ENCODE measurements at regions not wholly inside any gene's neighbourhood (a gene's known extent, or its start where the extent isn't known, plus 50 kb on each side); places are given as distances from the start of the nearest gene placed in this dataset.
A peak's percentile ranks its signal among the peaks of the same experiment; 100 is the strongest.

DNA sequence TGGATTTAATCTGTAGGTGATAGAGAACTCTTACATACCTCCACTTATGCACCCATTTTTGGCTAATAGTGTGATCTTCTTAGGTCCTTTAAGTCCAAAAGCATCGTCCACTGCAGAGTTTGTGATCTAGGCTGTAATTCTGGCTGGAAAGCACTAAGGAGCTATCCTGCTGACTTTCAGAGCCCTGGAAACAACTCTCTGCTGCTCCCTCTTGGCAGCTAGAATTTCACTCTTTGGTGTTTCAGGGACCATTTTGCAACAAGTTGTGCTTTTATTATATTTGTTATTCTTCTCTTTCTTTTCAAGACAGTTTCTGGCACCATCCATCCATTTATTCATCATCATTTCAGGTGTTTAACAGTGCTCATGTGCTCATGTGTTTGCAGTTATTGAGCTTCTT is 130.0 kb downstream of the RBM46 start:
- no peaks in the 10 kb centered on the region for H3K36me3 ChIP-seq (ENCODE audit: control insufficient read depth in 1 of 2, insufficient read depth in 2 of 2, low read length in 2 of 2)
- TF ChIP-seq ELF1 (IDR thresholded peaks at IDR 0.05; ENCODE audit: borderline replicate concordance, low read depth) (no peak), RAD21 (IDR thresholded peaks at IDR 0.05; ENCODE audit: low read depth) (peak; percentile 33; the same call in 1 of the 2 replicates), CTCF (IDR thresholded peaks at IDR 0.05 in 2 of 3, conservative IDR thresholded peaks at IDR 0.05 in 1 of 3; ENCODE audit: borderline replicate concordance in 1 of 3, insufficient read depth in 1 of 3, low read depth in 2 of 3, low read length in 2 of 3) (peak in 2 of 3 experiments; percentile 14 to 22; a peak in 2 of 6 replicates)
- H4K20me1 ChIP-seq (ENCODE audit: insufficient read depth) = no peaks in the 10 kb centered on the region
- H3K4me1 ChIP-seq (ENCODE audit: control insufficient read depth in 1 of 2, insufficient read depth in 2 of 2, low read length in 2 of 2) = no peaks in the 10 kb centered on the region
- BruUV-seq (replicated peaks) = no TSS peak
- H3K9me2 ChIP-seq (ENCODE audit: insufficient read depth) = no peaks in the 10 kb centered on the region
- no peaks in the 10 kb centered on the region for H3K79me2 ChIP-seq (ENCODE audit: insufficient read depth, low read length)
- ATAC-seq (no peak; the same call in 1 of the 2 replicates), DNase-seq (ENCODE audit: low read depth, low spot score) (no peak)
- no peak overlapping the region for H2AFZ ChIP-seq (ENCODE audit: low read depth, low read length, poor library complexity, severe bottlenecking)
- RAD21 ChIA-PET (ENCODE audit: low non-redundant PET in 1 of 2, low total read pairs in 2 of 2, uncharacterized antibody in 2 of 2, unreplicated experiment in 2 of 2) = no interaction called here
- no peaks in the 10 kb centered on the region for H3K27me3 ChIP-seq (ENCODE audit: insufficient read depth, low read length)
- CTCF ChIA-PET = interaction anchor here (0.7 to 1.0 kb wide), 2 partner anchors 18 to 104 kb away, joined by 3 to 9 read pairs; no protein-coding TSS in a partner anchor
- H3K9ac ChIP-seq (ENCODE audit: low read length) = no peak overlapping the region
- H3K4me3 ChIP-seq (replicated peaks in 1 of 2; ENCODE audit: low read depth in 1 of 2, low read length in 2 of 2) = no peak overlapping the region
- H3K9me3 ChIP-seq (ENCODE audit: control insufficient read depth in 1 of 2, insufficient read depth in 1 of 2, low read depth in 1 of 2, low read length in 2 of 2) = no peaks in the 10 kb centered on the region
- H3K4me2 ChIP-seq (ENCODE audit: low read length) = no peak overlapping the region
- intact Hi-C loops (cut with micrococcal nuclease) = no loop called here
- POLR2A ChIA-PET = no interaction called here
- no peak overlapping the region for H3K27ac ChIP-seq (ENCODE audit: low read depth, low read length)

DNA sequence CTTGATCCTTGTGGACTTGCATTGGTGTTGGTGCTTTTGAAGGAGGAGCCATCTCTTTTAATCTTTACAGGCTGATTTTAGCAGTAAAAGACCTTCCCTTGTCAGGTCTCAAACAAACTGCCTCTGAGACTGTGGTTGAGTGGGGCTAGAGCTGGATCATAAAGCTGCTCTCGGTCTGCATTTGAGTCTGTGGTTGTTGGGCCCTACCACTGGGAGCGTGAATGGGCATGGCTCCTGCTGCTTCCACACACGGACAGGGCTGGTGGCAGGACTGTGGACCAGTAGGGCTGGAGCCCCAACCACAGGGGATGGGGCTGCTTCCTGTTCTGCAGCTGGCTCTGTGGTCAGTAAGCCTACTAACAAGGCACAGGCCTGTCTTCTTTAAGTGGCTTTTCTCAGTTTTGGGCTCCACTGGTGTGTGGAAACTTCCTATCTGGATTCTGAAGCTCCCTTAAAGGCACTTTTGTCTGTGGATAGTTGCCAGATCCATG is 130.6 kb downstream of the RBM46 start:
- intact Hi-C loops (cut with micrococcal nuclease) = no loop called here
- Histone ChIP-seq H3K4me2 (ENCODE audit: low read length) (no peak overlapping the region), H3K9me3 (ENCODE audit: control insufficient read depth in 1 of 2, insufficient read depth in 1 of 2, low read depth in 1 of 2, low read length in 2 of 2) (no peaks in the 10 kb centered on the region), H3K9me2 (ENCODE audit: insufficient read depth) (no peaks in the 10 kb centered on the region), H4K20me1 (ENCODE audit: insufficient read depth) (no peaks in the 10 kb centered on the region), H3K36me3 (ENCODE audit: control insufficient read depth in 1 of 2, insufficient read depth in 2 of 2, low read length in 2 of 2) (no peaks in the 10 kb centered on the region), H3K27me3 (ENCODE audit: insufficient read depth, low read length) (no peaks in the 10 kb centered on the region), H3K4me3 (replicated peaks in 1 of 2; ENCODE audit: low read depth in 1 of 2, low read length in 2 of 2) (no peak overlapping the region), H3K4me1 (ENCODE audit: control insufficient read depth in 1 of 2, insufficient read depth in 2 of 2, low read length in 2 of 2) (no peaks in the 10 kb centered on the region), H3K9ac (ENCODE audit: low read length) (no peak overlapping the region), H2AFZ (ENCODE audit: low read depth, low read length, poor library complexity, severe bottlenecking) (no peak overlapping the region), H3K79me2 (ENCODE audit: insufficient read depth, low read length) (no peaks in the 10 kb centered on the region), H3K27ac (ENCODE audit: low read depth, low read length) (no peak overlapping the region)
- ChIA-PET POLR2A (no interaction called here), CTCF (interaction anchor here (1.0 kb wide), 1 partner anchor 105 kb away, joined by 9 read pairs; no protein-coding TSS in a partner anchor), RAD21 (ENCODE audit: low non-redundant PET in 1 of 2, low total read pairs in 2 of 2, uncharacterized antibody in 2 of 2, unreplicated experiment in 2 of 2) (no interaction called here)
- TF ChIP-seq ZNF274 (IDR thresholded peaks at IDR 0.05; ENCODE audit: low read depth, low read length) = no peak
- TF ChIP-seq FOSL1 (IDR thresholded peaks at IDR 0.05; ENCODE audit: low read depth) = no peak
- DNase-seq (ENCODE audit: low read depth, low spot score) (no peak), ATAC-seq (no peak)
- no TSS peak for BruUV-seq (replicated peaks)

Measured in HCT116 (cell line).